ENCODE measurements at regions not wholly inside any gene's neighbourhood (a gene's known extent, or its start where the extent isn't known, plus 50 kb on each side); places are given as distances from the start of the nearest gene placed in this dataset.

GRCh38 chr2:208819190-208819589 lies 412.6 kb downstream of the PTH2R start:
- CTCF ChIA-PET (ENCODE audit: partially characterized antibody): interaction anchor here (0.7 to 2.0 kb wide), 9 partner anchors 10 to 505 kb away, joined by 3 to 18 read pairs (median 4); no protein-coding TSS in a partner anchor
- TF ChIP-seq GABPA (IDR thresholded peaks at IDR 0.05; ENCODE audit: borderline replicate concordance, insufficient read depth, low read length) (no peak), MAFK (IDR thresholded peaks at IDR 0.05; ENCODE audit: low read depth, low read length) (no peak), SP1 (IDR thresholded peaks at IDR 0.05; ENCODE audit: low read depth, low read length) (no peak), CBX8 (IDR thresholded peaks at IDR 0.05; ENCODE audit: borderline replicate concordance, low read depth, low read length) (no peak), TBP (IDR thresholded peaks at IDR 0.05; ENCODE audit: low read depth, low read length) (no peak), EP300 (IDR thresholded peaks at IDR 0.05; ENCODE audit: borderline replicate concordance in 1 of 2, low read depth in 2 of 2, low read length in 2 of 2) (no peak), USF2 (IDR thresholded peaks at IDR 0.05; ENCODE audit: low read length) (no peak), BRCA1 (IDR thresholded peaks at IDR 0.05; ENCODE audit: low read depth, low read length) (no peak), ASH2L (IDR thresholded peaks at IDR 0.05; ENCODE audit: low read length) (no peak), POLR2AphosphoS5 (IDR thresholded peaks at IDR 0.05; ENCODE audit: low read depth, low read length) (no peak), KDM1A (IDR thresholded peaks at IDR 0.05; ENCODE audit: borderline replicate concordance, low read length) (no peak), TCF12 (IDR thresholded peaks at IDR 0.05; ENCODE audit: low read depth, low read length) (no peak), POU5F1 (IDR thresholded peaks at IDR 0.05; ENCODE audit: low read depth, low read length) (no peak), SIX5 (IDR thresholded peaks at IDR 0.05; ENCODE audit: low read depth, low read length) (no peak)

More at GRCh38 chr2:208819190-208819589, 412.6 kb downstream of the PTH2R start:
- H2AFZ ChIP-seq (ENCODE audit: low read length): no peak overlapping the region
- H3K9me3 ChIP-seq (ENCODE audit: insufficient read depth in 2 of 2, low read depth in 1 of 2, low read length in 1 of 2): no peaks in the 10 kb centered on the region
- H2BK15ac ChIP-seq (ENCODE audit: low read length): no peak overlapping the region
- no peaks in the 10 kb centered on the region for H3K27me3 ChIP-seq (replicated peaks in 1 of 4; ENCODE audit: control insufficient read depth in 3 of 4, extremely low read depth in 1 of 4, insufficient read depth in 3 of 4, low read length in 3 of 4)
- no peaks in the 10 kb centered on the region for H4K20me1 ChIP-seq (replicated peaks in 1 of 2; ENCODE audit: control insufficient read depth in 1 of 2, insufficient read depth in 2 of 2, low read length in 2 of 2)
- no peak overlapping the region for H2BK20ac ChIP-seq (ENCODE audit: low read length)
- DNase-seq (ENCODE audit: low read depth in 1 of 2, low spot score in 2 of 2): no peak
- no peak overlapping the region for H3K9ac ChIP-seq (replicated peaks in 1 of 4; ENCODE audit: extremely low read depth in 1 of 4, low read depth in 3 of 4, low read length in 3 of 4)
- WGBS, 2 experiments (ENCODE audit: extremely low coverage in 1 of 2, insufficient coverage in 1 of 2, insufficient read length in 1 of 2, insufficient replicate concordance in 2 of 2, low coverage in 1 of 2, low lambda C conversion rate in 2 of 2, missing lambda C conversion rate in 1 of 2): 89% methylated on average over 2 of the region's 2 CpGs; no CpG with 5 or more reads in 1 of the 2 experiments
- H3K27ac ChIP-seq (ENCODE audit: low read depth, low read length): no peak overlapping the region
- H3K14ac ChIP-seq (ENCODE audit: insufficient read length): no peak overlapping the region
- H3K4me1 ChIP-seq (replicated peaks in 1 of 4; ENCODE audit: control insufficient read depth in 3 of 4, insufficient read depth in 4 of 4, low read length in 3 of 4): no peaks in the 10 kb centered on the region
- H3K4ac ChIP-seq (replicated peaks; ENCODE audit: insufficient read length, low read depth, low read length): no peak overlapping the region
- H3K23ac ChIP-seq (ENCODE audit: insufficient read length): no peak overlapping the region
- no peak overlapping the region for H3K18ac ChIP-seq (ENCODE audit: extremely low read depth, low read length)
- no peaks in the 10 kb centered on the region for H3K79me2 ChIP-seq (ENCODE audit: control insufficient read depth in 1 of 2, insufficient read depth in 2 of 2, low read length in 2 of 2)
- H3K4me2 ChIP-seq (ENCODE audit: insufficient read depth in 1 of 2, low read depth in 2 of 2, low read length in 2 of 2): no peak overlapping the region
- H4K8ac ChIP-seq (ENCODE audit: extremely low read depth, insufficient read depth, low read length): no peak overlapping the region
- no peaks in the 10 kb centered on the region for H3K79me1 ChIP-seq (ENCODE audit: low read depth, low read length)
- POLR2A ChIA-PET (ENCODE audit: partially characterized antibody): no interaction called here
- no peaks in the 10 kb centered on the region for H3K36me3 ChIP-seq (ENCODE audit: control insufficient read depth in 2 of 4, insufficient read depth in 4 of 4, low read length in 3 of 4)
- H3K4me3 ChIP-seq (ENCODE audit: extremely low read depth in 1 of 4, insufficient read depth in 2 of 4, low read depth in 3 of 4, low read length in 4 of 4): no peak overlapping the region
- no peak overlapping the region for H2BK5ac ChIP-seq (ENCODE audit: low read depth, low read length)
- no peak overlapping the region for H2BK120ac ChIP-seq (replicated peaks; ENCODE audit: low read depth, low read length)
- H4K5ac ChIP-seq (ENCODE audit: insufficient read length, low read depth, low read length): no peak overlapping the region
- H4K91ac ChIP-seq (replicated peaks; ENCODE audit: insufficient read length, low read length): no peak overlapping the region
- H3K56ac ChIP-seq (replicated peaks; ENCODE audit: insufficient read length, low read depth, low read length): no peak overlapping the region
- no peak for FAIRE-seq
- H3K23me2 ChIP-seq (ENCODE audit: low read depth, low read length): no peaks in the 10 kb centered on the region
- H2AK5ac ChIP-seq (ENCODE audit: low read depth, low read length): no peak overlapping the region
- no peak overlapping the region for H2BK12ac ChIP-seq (ENCODE audit: low read depth, low read length)
